ENCODE measurements at regions not wholly inside any gene's neighbourhood (a gene's known extent, or its start where the extent isn't known, plus 50 kb on each side); places are given as distances from the start of the nearest gene placed in this dataset.

GRCh38 chrX:68897118-68897945, 68.5 kb downstream of the EFNB1 start:
- TF ChIP-seq, protein P1, sequence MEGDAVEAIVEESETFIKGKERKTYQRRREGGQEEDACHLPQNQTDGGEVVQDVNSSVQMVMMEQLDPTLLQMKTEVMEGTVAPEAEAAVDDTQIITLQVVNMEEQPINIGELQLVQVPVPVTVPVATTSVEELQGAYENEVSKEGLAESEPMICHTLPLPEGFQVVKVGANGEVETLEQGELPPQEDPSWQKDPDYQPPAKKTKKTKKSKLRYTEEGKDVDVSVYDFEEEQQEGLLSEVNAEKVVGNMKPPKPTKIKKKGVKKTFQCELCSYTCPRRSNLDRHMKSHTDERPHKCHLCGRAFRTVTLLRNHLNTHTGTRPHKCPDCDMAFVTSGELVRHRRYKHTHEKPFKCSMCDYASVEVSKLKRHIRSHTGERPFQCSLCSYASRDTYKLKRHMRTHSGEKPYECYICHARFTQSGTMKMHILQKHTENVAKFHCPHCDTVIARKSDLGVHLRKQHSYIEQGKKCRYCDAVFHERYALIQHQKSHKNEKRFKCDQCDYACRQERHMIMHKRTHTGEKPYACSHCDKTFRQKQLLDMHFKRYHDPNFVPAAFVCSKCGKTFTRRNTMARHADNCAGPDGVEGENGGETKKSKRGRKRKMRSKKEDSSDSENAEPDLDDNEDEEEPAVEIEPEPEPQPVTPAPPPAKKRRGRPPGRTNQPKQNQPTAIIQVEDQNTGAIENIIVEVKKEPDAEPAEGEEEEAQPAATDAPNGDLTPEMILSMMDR (IDR thresholded peaks at IDR 0.05; ENCODE audit: insufficient read depth, missing control alignments) = no peak
- FAIRE-seq = no peak
- no peak for DNase-seq (ENCODE audit: insufficient read length, low spot score)

DNA sequence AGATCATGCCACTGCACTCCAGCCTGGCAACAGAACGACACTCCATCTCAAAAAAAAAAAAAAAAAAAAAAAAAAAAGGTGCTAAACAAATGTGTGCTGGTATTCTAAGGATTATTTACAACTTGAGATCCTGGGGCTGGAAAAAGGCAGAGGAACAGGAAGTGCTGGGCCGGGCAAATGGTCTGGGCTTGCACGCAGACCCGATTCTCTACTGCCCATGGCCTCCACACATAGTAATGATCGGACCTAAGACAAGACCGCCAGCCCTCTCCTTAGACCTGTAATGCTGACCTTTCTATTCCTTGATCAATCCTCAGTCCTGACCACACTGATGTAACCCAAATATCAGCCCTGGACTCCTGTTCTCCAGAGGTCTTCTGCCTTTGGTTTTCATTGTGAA, 67.8 kb downstream of the EFNB1 start:
- FAIRE-seq (no peak), DNase-seq (ENCODE audit: insufficient read length, low spot score) (no peak)
- TF ChIP-seq, protein P1 (IDR thresholded peaks at IDR 0.05; ENCODE audit: insufficient read depth, missing control alignments) = no peak

- no peak for FAIRE-seq
- no peak for DNase-seq (ENCODE audit: insufficient read length, low spot score)
- TF ChIP-seq, protein P1 (IDR thresholded peaks at IDR 0.05; ENCODE audit: insufficient read depth, missing control alignments) = no peak
Measured at GRCh38 chrX:68895778-68896177, 67.0 kb downstream of the EFNB1 start.

- DNase-seq (ENCODE audit: insufficient read length, low spot score) = no peak
- TF ChIP-seq, protein P1 (IDR thresholded peaks at IDR 0.05; ENCODE audit: insufficient read depth, missing control alignments) = no peak
- FAIRE-seq = no peak
Measured at GRCh38 chrX:68895341-68895755, 66.5 kb downstream of the EFNB1 start.

DNA sequence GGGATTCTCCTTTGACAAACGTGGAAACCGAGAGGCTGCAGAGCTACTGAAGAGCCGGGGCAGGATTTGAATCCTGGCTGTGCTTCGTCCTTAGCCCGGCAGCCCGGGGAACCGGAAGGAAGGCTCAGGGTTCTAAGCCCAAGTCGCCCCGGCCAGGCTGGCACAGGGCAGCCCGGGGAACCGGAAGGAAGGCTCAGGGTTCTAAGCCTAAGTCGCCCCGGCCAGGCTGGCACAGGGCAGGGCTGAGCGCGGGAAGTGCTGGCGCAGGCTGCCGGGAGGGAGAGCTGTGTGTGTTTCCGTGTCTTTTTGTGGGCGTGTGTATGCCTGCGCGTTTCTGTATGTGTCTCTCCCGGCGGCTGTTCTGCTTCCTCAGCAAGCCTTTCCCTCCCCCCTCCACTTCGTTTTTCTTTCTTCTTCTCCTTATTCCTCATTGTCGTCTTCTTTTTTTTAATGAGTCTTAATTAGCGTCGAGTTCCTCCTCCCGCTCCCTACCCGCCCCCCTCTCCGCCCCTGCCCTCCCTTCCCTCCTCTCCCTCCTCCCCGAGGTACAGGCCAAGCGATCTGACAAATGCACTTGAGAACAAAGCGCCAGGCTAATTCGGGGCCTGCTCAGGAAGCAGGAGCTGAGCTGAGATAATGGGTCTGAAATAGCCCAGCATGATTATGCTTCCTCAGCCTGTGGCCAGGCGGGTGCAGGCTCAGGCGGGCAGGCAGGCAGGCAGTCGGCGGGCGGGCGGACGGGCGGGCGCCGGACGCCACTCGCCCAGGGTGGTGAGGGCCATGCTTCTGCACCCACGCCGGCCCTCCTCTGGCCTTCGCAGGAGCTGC, 65.9 kb downstream of the EFNB1 start:
- TF ChIP-seq, protein P1 (IDR thresholded peaks at IDR 0.05; ENCODE audit: insufficient read depth, missing control alignments) = no peak
- no peak for FAIRE-seq
- no peak for DNase-seq (ENCODE audit: insufficient read length, low spot score)

DNA sequence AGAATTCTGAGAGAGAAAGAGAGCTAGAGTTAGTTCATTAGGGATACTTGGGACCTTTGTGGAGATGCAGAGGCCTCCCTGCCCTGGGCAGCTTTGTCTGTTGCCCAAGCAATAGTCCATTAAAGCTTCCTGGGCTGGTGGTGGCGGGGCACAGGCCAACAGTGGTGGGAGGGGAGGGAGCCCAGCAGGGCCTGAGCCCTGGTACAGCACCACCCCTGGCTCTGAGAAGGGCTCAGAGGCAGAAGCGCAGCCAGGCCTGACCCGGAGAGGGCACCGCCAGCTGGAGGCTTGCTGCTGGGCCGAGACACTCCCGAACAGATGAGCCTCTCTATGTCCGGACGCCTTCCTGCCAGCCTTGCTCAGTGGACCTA, 65.3 kb downstream of the EFNB1 start:
- FAIRE-seq (no peak), DNase-seq (ENCODE audit: insufficient read length, low spot score) (no peak)
- TF ChIP-seq, protein P1 (IDR thresholded peaks at IDR 0.05; ENCODE audit: insufficient read depth, missing control alignments) = no peak
